NCI-H1417 treated with DMSO at 0.1 percent for 48 hours (cell line): ENCODE measurements at regions not wholly inside any gene's neighbourhood (a gene's known extent, or its start where the extent isn't known, plus 50 kb on each side); places are given as distances from the start of the nearest gene placed in this dataset.
"Not testable (repeated sequence)": the region's sequence is repeated elsewhere in the genome, so short reads cannot be mapped to it uniquely, and the experiment has no call there.

Experiments
- DNase-seq: peaks from one replicate; lab custom pipeline; 2025; lab: John Stamatoyannopoulos, UW

GRCh38 chr1:230556453-230556852 is 85.8 kb upstream of the COG2 start:
- no peak for DNase-seq

DNA sequence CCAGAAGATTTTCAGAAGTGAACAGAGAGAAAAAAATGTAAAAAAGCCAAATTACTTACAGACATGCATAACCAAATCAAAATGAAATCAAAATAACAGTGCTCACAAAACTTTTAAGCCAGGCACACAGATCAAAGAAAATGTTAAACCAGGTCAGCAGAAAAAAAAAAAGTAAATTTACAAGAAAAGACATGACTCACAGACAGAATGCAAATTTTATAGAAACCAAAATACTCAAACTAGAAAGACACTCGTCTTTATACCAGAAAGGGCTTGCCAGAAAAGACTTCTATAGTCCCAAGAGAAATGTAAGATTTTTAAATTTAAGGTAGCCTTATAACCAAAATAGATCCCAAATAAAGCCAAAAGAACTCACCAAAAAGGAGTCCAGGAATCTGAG is 86.5 kb upstream of the COG2 start:
- DNase-seq: no peak

GRCh38 chr1:230552880-230553279 is 89.4 kb upstream of the COG2 start:
- no peak for DNase-seq

GRCh38 chr1:230550945-230551344 is 91.3 kb upstream of the COG2 start:
- DNase-seq: not testable (repeated sequence)

DNA sequence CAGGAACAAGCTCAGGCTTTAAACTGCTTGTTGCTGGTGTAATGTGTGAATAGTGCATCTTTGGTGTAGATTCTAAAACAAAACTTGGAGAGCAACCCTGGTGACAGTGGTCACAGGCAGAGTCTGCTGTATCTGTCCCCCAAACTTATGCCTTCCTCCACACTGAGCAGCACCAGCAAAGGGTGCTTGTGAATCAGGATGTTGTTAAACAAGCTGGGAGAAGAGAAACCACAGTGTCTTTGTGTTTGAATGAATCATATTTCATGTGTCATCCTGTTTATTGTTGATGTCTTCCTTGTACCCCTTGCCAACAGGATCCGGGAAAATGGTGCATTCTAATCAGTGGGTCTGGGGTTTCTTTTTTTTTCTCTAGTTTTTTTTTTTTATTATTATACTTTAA is 91.9 kb upstream of the COG2 start:
- DNase-seq: no peak

- no peak for DNase-seq
Observed at GRCh38 chr1:230549625-230550024, 92.7 kb upstream of the COG2 start.

DNA sequence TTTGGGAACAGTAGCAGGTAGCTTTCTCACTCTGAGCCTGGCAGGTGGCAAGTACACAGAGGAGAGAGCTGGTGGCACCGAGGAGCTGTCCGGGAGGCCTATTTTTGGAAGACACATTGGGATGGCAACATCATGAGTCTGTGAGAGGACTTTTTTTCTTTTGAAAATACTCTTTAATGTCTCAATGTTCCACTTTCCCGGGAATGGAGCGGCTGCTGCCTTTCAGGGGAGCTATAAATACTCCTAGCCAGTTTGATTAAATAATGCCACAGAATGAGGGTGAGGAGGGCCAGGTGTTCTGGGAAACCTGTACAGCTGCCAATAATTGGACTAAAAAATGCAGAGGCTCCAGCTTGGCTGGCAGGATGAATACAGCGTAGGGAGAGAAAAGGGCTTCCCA is 93.3 kb upstream of the COG2 start:
- DNase-seq: peak; percentile 22

DNA sequence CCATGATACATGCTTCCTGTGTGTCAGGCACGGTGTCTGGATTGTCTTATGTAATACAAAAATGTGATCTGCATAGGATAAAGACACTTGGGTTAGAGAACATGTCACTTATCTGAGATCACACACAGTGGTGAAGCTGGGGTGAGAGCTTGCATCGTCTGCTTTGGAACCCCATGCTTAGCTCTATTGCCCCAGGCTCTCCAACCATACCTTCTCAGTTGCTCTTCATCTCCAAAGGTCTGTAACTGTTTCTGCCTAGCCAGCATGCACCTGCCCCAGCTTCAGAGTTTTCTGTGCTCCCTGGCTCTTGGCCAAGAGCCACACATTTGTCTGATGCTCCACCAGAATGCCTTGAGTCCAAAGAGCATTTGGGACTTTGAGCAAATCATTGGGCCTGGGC is 93.9 kb upstream of the COG2 start:
- DNase-seq: no peak

DNA sequence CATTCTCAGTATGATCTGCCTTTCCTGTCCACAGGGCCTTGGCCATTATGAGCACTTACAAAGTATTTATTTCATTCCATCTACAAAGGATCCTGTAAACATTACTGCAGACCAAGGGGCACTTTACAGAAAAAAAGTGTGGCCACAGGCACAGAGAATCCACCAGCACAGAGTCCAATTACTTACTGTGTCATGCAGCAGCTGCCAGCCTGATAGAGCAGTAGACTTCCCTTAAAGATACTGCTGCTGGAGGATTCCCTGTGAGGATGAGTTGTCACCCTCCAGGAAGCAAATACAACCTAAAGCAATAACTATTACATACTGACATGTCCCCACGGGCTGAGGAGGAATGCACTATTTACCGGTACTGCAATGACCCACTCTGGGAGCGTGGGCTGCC is 97.1 kb upstream of the COG2 start:
- no peak for DNase-seq

DNA sequence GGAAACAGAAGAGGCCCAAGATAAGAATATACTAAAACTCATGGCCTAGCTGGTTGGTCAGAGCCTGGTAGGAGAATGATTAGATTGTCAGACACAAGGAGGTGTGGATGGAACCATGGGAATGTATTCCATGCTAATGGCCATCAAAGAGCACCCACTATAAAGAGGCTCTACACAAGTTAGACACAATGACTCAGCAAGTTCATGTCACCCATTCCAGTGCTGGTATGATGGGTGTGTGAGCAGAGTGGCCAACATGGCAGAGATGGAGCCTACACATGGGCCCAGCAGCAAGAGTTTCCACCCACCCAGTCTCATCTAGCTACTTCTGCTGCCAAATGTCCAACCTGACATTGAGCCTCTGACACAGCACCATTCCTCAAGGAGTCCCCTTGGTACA is 97.5 kb upstream of the COG2 start:
- no peak for DNase-seq

GRCh38 chr1:230543085-230543484 is 99.2 kb upstream of the COG2 start:
- DNase-seq: no peak

GRCh38 chr1:230542681-230543080 is 99.6 kb upstream of the COG2 start:
- DNase-seq: no peak

- DNase-seq: no peak
Observed at GRCh38 chr1:230542054-230542453, 100.2 kb upstream of the COG2 start.

DNA sequence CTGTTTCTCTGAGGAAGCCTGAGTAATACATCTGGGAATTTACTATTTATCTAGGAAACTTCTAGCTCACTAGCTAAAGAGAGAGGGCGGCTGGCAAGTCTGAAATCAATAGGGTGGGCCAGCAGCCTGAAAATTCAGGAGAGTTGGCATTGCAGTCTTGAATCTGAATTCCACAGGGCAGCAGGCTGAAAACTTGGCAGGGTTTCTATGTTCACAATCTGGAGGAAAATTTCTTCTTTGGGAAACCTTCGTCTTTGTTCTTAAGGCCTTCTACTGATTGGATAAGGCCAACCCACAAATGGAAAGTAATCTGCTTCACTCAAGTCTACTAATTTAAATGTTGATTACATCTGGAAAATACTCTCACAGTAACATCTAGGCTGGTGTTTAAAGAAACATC is 101.0 kb upstream of the COG2 start:
- DNase-seq: no peak

- DNase-seq: no peak
Observed at GRCh38 chr1:230540421-230541155, 101.7 kb upstream of the COG2 start.

- DNase-seq: no peak
Observed at GRCh38 chr1:230537456-230537855, 104.8 kb upstream of the COG2 start.

GRCh38 chr1:230536641-230537155 is 105.6 kb upstream of the COG2 start:
- DNase-seq: no peak

GRCh38 chr1:230534224-230534623 is 108.1 kb upstream of the COG2 start:
- no peak for DNase-seq

DNA sequence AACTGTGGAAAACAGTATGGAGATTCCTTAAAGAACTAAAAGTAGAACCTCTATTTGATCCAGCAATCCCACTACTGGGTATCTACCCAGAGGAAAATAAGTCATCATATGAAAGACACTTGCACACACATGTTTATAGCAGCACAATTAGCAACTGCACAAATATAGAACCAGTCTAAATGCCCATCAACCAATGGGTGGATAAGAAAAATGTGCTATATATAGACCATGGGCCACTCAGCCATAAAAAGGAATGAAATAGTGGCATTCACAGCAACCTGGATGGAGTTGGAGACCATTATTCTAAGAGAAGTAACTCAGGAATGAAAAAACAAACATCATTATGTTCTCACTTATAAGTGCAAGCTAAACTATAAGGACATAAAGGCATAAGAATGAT is 105.0 kb upstream of the PGBD5 start:
- DNase-seq: no peak

- no peak for DNase-seq
Observed at GRCh38 chr1:230519246-230519645, 93.1 kb upstream of the PGBD5 start.

DNA sequence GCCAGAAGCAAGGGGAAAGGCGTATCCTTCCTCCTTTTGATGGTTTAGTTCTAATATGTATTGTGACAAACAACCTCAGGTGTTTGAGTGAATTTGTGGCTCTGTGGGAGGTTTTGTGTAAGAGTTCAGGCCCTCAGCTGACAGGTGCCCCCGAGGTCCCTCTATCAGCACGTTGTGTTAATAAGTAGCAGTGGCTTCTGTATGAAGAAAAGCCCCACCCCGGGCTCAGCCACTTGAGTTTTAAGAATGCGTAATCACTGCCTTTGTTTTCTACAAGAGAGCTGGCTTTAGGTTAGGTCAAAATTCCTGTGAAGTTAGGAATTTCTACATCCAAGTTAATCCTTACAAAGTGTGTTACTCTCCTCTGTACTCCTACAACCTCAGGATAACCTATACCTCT is 92.4 kb upstream of the PGBD5 start:
- no peak for DNase-seq

DNA sequence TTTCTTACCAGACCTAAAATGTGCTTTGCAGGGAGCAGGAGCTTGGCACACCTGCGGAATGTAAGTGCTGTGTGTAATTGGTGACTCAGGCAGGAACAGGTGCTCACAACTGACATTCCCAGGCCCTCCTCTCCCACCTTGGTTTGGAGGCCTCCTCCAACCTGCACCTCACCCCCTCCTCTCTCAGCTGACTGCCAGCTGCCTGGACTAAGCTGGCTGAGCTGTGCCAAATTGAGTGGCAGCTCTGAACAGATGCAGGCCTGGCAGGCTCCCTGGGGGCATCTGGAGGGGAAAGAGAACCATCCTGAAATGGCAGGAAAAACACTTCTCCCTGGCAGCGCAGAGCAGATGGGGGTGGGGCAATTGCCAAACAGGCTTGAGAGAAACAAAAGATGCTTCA is 91.7 kb upstream of the PGBD5 start:
- DNase-seq: no peak

GRCh38 chr1:230517326-230517725 is 91.2 kb upstream of the PGBD5 start:
- DNase-seq: no peak

GRCh38 chr1:230516889-230517288 is 90.8 kb upstream of the PGBD5 start:
- no peak for DNase-seq
